ENCODE measurements at regions not wholly inside any gene's neighbourhood (a gene's known extent, or its start where the extent isn't known, plus 50 kb on each side); places are given as distances from the start of the nearest gene placed in this dataset.
"Not testable (repeated sequence)": the region's sequence is repeated elsewhere in the genome, so short reads cannot be mapped to it uniquely, and the experiment has no call there.

DNA sequence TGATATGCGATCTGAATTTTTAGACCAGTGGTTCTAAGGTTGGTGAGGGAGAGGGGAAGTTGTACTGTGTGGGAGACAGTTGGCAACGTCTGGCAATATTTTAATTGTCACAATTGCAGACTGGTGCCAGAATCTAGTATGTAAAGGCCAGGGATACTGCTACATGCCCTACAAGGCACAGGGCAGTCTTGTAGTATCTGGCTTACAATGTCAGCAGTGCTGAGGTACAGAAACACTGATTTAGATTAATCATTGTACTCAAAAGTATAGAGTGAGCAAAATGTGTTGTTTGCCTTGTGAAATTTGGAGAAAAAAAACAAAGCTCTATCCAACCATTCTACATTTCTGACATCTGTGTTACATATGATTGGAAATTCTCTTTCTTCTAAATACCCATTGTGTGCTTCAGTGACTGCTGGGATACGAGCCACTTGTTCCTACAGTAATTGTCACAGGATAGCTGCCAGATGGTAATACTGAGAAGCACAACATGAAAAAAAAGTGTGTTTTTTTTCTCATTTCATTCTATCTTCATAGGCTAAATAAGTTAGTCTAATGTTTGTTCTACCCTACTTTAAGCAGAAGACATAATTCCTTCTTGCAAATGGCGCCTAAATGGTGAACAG is 526.7 kb upstream of the AGA start:
- intact Hi-C loops (cut with DNase I) = no loop called here
- no peak for ATAC-seq

DNA sequence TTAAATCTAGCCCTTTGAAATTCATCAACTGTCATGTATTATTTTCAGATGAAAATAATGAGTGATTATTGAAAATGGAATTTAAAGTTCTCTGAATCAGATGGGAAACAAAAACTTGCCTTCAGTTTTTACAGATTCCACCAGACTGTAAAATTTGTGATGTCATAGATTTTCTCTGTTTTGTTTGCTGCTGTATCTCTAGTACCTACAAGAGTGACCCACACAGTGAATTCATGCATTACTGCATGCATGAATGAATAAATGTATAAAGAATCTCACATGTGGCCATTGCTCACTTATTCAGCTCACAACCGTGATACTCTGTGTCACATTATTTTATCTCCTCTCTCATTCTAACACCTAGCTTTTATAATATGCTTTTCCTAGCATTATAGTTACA is 532.2 kb upstream of the AGA start:
- ATAC-seq (no peak), DNase-seq (ENCODE audit: low spot score) (no peak)
- intact Hi-C loops (cut with DNase I) = no loop called here

More for the DNA sequence above, 526.7 kb upstream of the AGA start:
- no peak for DNase-seq (ENCODE audit: low spot score)

DNA sequence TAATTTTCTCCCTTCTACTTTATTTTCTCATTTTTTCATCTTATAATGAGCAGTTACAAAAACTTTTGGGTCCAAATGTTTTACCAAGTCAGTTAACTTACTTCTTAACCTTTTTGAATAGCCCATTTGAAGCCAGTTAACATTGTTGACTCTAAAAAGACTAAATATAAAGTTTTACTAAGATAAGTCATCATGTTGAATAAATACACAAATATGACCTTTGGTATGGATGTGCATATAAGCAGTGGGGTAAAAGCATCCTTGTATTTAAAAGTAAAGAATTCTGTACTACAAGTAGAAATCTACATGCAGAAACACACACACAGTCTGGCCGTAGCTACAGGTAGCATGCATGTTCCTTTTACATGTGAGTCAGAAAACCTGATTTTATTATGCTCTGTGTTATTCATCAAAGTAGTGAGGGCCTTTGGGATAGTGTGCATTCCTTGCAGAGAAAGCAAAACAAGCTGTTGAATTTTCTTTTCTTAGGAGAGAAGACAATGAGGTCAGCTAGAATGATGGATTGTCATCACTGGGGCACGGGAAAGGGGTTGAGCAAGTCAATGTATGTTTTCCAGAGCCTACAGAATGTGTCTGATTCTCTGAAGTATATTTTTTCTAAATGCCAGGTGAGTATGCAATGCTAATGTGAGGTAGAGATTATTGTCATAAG is 533.2 kb upstream of the AGA start:
- ATAC-seq (no peak), DNase-seq (ENCODE audit: low spot score) (no peak)
- intact Hi-C loops (cut with DNase I) = no loop called here

DNA sequence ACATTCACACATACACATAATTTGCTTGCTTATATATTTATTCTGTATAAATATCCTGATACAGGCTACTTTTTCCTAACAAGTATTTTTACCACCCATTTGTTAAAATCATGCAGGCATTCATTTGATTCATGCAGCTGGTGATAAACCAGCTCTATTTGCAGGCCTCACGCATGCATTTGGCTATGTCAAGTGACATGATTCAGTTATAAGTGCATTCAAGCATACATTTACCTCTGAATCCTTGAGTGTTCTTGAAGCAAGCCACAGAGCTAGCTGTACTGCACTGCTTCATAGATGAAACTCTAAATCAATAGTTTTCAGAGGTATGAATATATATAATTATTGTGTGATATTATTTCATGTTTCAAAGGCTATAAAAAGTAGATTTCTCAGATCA is 544.0 kb upstream of the AGA start:
- ATAC-seq = no peak
- no peak for DNase-seq (ENCODE audit: low spot score)
- intact Hi-C loops (cut with DNase I) = no loop called here

DNA sequence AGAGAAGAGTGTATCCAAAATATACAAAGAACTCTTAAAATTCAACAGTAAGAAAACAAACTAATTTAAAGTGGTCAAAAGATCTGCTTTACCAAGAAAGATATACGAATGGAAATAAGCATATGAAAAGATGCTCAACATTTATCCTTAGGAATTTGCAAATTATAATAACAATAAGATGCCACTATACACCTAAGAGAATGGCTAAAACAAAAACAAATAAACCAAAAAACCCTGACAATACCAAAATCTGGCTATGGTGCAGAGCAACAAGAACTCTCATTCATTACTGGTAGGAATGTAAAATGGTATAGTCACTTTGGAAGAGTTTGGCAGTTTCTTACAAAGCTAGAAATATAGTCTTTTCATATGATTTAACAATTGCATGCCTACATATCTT is 545.7 kb upstream of the AGA start:
- DNase-seq (ENCODE audit: low spot score) = no peak
- ATAC-seq = no peak
- intact Hi-C loops (cut with DNase I) = no loop called here

DNA sequence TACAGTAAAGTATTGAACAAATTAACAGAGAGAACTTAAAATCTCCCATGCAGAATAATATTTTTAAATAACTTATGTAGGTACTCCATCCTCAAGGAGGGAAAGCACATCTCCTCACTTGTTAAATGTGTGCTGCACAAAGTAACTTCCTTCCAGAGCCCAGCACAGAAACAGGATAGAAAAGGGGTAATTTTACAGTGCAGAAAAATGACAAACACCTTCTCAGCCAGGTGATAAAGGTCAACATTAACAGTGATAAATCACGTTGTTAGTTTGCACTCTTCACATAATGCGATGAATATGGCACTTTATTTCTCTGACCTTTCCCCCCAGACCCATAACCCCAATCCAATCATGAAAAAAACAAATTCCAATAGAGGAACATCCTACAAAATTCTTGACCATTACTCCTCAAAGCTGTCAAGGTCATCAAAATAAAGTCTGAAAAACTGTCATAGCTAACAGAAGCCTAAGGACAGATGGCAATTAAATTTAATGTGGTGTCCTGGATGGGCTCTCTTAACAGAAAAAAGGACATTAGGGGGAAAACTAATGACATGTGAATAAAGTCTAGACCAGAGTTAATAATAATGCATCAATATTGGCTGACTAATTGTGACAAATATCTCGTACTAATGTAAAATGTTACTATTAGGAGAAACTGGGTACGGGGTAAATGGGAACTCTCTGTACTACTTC is 547.4 kb upstream of the AGA start:
- ATAC-seq = no peak
- intact Hi-C loops (cut with DNase I) = no loop called here
- no peak for DNase-seq (ENCODE audit: low spot score)

DNA sequence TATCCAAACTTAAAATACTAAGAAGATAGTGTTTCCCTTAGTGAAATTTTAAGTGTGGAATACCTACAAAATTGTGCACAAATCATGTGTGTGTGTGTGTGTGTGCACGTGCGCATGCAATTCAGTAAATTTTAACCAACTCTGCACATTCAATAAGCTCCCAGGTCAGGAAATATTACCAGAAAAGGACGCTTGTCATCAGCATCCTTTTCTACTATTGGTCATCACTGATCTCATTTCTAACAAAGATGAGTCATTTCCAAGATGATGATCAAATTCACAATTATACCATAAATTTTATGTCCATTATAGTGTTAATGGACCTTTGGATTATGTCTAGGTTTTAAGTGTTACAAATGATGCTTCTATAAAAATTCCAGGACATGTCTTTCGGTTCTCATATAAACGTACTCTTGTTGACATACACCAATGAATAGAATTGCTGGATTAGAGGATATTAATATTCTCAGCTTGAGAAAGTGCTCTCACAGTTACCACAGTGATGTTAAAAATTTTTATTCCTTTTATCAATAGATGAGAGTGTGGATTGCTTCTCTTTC is 560.9 kb upstream of the AGA start:
- intact Hi-C loops (cut with DNase I) = no loop called here
- no peak for DNase-seq (ENCODE audit: low spot score)
- ATAC-seq = no peak

DNA sequence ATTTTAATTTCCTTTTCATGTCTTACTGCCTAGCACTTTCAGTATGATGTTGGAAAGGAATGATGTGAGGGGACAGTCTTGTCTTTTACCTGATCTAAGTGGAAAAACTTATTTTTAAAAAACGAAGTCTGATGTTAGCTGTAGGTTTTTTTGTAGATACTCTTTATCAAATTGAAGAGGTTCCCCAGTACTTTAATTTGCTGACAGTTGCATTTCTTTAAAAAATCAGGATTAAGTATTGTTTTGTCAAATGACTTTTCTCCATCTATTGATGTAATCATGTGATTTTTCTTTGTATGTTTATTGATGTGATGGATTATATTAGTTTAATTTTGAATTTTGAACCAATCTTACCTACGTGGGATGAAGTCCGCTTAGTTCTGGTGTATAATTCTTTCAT is 568.4 kb upstream of the AGA start:
- intact Hi-C loops (cut with DNase I) = no loop called here
- DNase-seq (ENCODE audit: low spot score) (no peak), ATAC-seq (no peak)

DNA sequence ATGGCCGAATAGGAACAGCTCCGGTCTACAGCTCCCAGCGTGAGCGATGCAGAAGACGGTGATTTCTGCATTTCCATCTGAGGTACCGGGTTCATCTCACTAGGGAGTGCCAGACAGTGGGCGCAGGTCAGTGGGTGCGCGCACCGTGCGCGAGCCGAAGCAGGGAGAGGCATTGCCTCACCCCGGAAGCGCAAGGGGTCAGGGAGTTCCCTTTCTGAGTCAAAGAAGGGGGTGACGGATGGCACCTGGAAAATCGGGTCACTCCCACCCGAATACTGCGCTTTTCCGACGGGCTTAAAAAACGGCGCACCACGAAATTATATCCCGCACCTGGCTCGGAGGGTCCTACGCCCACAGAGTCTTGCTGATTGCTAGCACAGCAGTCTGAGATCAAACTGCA is 572.8 kb upstream of the AGA start:
- DNase-seq (ENCODE audit: low spot score); ATAC-seq; intact Hi-C loops (cut with DNase I): not testable (repeated sequence)

DNA sequence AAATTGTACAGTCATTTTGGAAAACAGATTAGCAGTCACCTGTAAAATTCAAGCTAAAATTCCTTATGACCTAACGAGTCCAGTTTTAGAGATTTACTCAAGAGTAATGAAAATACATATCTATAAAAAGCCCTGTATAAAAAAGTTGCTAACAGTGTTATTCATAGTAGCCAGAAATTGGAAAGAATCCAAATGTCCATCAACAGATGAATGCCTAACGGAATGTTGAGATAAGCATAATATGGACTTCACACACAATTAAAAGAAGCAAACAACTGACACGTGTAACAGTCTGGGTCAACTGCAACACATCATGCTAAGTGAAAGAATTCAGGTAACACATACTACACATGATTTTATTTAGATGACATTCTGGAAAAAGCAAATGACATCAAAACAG is 584.8 kb upstream of the AGA start:
- ATAC-seq = no peak
- intact Hi-C loops (cut with DNase I) = no loop called here
- DNase-seq (ENCODE audit: low spot score) = no peak

DNA sequence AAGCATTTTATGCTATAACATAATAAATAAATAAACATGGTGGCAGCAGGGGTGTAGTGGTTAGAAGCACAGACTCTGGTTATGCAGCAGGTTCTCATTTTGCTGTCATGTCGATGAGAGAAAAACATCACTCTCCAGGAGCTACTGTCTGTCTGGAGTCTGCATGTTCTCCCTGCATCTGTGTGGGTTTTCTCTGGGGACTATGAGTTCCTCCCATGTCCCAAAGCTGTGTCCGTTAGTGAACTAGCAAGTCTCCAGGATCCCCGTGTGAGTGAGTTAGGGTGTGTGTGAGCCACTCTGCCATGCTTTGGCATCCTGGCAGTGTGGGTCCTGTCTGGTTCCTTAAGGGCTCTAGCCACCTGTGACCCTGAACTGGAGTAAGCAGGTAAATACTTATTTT is 585.6 kb upstream of the AGA start:
- no peak for DNase-seq (ENCODE audit: low spot score)
- intact Hi-C loops (cut with DNase I) = no loop called here

DNA sequence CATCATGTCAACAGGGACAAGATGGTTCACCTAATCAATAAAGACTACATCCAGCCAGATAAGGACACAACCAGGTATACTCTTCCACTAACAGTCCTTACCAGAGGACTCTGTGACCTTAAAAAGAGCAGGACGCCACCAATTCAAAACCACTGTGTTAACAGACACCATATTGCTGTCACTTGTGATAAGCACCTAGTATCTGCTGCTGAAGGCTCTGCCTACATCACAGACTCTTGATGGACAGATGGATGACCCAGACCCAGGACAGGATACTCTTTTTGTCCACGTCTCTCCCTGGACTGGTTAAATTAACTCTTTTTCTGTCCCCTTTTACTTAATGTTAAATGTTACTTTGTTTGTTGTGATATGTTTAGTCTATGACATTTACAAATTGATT is 586.2 kb upstream of the AGA start:
- intact Hi-C loops (cut with DNase I) = no loop called here
- no peak for ATAC-seq
- DNase-seq (ENCODE audit: low spot score) = no peak

More for the DNA sequence above, 585.6 kb upstream of the AGA start:
- no peak for ATAC-seq

DNA sequence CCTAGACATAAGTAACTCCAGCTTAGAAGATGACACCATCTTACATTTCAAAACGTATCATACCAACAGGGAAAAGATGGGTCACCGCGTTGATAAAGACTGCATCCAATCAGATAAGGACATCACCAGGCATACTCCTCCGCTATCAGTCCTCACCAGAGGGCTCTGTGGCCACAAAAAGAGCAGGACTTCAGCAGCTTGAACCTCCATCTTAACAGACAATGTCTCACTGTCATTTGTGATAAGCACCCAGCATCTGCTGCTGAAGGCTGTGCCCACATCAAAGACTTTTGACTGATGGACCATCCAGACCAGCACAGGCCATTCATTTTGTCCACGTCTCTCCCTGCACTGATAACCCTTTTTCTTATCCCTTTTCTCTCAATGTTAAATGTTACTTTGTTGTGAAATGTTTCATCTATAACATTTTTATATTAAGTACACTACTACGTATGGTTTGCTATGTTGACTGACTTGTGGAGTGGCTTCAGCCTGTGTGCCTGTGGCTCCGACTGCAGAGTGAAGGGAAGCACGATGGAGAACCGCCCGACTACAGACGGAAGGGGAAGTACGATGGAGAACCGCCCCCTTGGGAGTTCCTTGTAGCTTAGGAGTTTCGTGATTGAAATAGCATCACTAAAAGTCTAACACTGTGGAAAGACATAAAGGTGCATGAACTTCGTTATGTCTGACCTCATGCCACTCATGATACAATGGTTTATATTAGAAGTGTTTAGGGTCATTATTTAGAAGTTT is 595.4 kb upstream of the AGA start:
- intact Hi-C loops (cut with DNase I) = no loop called here
- ATAC-seq (no peak), DNase-seq (ENCODE audit: low spot score) (no peak)

DNA sequence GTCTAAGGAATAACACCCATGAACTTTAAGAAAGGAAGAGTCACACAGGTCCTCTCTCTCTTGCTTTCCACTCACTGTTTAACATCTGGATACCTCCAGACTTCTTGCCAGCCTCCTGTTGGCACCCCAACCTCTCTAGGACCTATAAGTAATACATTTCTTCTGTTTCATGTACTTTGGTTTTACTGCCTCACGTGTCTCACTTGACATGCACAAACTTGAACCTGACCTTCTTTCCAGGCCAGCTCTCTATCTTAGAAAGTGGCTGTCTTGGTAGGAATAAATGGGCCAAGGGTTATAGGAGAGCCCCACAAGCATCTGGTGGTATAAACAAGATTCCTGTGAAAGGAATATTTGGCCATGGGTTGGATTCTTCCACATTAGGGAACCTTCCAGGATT is 614.8 kb upstream of the AGA start:
- intact Hi-C loops (cut with DNase I) = no loop called here
- ATAC-seq (no peak), DNase-seq (ENCODE audit: low spot score) (no peak)

DNA sequence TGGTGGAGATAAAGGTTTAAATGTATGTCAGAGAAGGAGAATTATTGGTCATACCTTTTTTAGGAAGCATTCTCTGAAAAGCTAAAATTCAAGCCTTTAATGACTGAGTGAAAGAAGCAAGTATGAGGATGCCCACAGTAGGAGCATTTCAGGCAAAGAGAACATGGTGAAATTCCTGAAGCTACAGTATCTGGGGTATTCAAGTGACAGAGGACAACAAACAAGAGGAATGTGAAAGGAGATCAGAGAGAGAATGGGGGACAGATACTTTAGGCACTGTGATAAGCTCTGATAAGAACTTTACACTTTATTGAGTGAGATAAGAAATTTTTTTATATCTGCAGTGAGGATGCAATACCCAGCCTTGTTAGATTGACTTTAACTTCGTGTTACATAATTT is 621.3 kb upstream of the AGA start:
- intact Hi-C loops (cut with DNase I) = no loop called here
- ATAC-seq = no peak
- no peak for DNase-seq (ENCODE audit: low spot score)

DNA sequence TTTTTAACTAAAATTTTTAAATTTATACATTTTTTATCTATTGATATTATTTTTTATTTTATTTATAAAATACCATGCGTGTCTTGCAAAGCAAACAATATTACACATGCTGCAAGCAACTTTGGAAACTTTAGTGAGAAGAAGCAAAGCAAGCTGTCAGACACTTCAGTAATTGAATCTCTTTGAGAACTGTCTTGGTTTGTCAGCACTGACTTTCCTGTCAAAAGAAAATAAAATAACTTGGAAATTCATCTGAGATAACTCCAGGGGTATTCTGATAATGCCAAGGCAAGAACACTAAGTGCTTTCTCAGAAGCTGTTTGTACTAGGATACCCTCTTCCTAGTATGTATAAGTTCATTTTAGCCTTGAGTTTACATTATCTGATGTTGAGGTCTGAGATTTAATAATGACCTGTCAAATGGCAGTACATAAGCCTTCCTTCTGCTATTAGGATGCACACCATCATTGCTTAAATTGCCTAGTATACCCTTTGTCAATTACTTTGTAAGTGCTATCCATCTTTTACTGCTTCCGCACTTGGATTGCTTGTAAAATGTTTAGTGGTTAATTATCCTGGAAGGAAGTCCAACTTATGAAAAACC is 624.2 kb upstream of the AGA start:
- ATAC-seq = no peak
- intact Hi-C loops (cut with DNase I) = no loop called here
- no peak for DNase-seq (ENCODE audit: low spot score)

DNA sequence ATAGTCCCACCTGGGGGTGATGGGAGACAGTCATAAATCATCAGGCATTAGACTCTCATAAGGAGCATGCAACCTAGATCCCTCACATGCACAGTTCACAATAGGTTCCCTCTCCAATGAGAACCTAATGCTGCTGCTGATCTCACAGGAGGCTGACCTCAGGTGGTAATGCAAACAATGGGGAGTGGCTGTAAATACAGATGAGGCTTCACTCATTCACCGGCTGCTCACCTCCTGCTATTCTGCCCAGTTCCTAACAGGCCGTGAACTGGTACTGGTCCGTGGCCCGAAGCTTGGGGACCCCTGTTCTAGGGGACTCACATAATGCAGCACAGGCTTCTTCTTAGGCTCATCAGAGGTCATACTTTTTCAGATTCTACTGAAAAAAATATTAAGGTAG is 625.9 kb upstream of the AGA start:
- ATAC-seq (no peak), DNase-seq (ENCODE audit: low spot score) (no peak)
- intact Hi-C loops (cut with DNase I) = no loop called here

DNA sequence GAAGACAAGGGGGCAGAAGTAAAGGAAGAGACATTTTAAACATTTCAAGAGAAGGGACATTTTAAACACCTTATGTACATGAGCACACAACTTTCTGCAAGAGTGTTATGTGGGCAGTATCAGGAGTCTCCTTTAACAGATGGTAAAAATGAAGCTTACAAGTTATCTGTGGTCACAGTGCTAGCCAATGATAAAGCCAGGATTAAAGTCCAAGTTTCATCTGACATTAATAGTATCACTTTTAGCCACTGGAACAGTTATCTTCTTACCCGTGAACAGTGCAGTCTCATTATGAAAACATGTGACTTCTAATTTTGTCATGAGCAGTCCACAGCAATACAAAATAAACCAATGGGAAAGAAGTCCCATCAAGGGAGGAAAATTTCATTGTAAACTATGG is 627.9 kb upstream of the AGA start:
- ATAC-seq (no peak), DNase-seq (ENCODE audit: low spot score) (no peak)
- intact Hi-C loops (cut with DNase I) = no loop called here

DNA sequence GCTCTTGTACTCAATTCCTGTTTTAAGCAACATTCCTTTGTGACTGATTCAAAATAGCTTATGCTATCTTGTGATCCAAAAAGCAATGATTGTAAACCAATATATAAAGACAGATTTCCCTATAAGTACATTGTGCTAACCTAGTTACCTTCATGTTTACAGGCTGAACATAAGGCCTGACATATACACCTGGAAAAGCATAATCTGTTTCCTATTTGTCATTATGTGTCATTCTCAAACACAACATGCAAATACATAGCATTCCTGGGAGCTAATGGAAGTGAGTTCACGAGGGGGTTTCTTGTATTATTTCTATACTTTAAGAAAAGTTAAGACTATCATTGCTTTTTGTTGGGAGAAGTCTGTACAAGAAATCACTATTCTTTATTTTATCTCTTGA is 638.1 kb upstream of the AGA start:
- intact Hi-C loops (cut with DNase I) = no loop called here
- ATAC-seq = no peak

More for the DNA sequence above, 638.1 kb upstream of the AGA start:
- no peak for DNase-seq (ENCODE audit: low spot score)
